ENCODE measurements at regions not wholly inside any gene's neighbourhood (a gene's known extent, or its start where the extent isn't known, plus 50 kb on each side); places are given as distances from the start of the nearest gene placed in this dataset.

GRCh38 chr21:16156841-16157489, 427.2 kb downstream of the USP25 start:
- no peaks in the 10 kb centered on the region for H3K9me3 Mint-ChIP-seq
- no peaks in the 10 kb centered on the region for H3K4me1 Mint-ChIP-seq
- H3K4me3 Mint-ChIP-seq = no peak overlapping the region
- no peaks in the 10 kb centered on the region for H3K27me3 Mint-ChIP-seq
- H3K27ac Mint-ChIP-seq = no peak overlapping the region
- no peaks in the 10 kb centered on the region for H3K36me3 Mint-ChIP-seq

- Mint-ChIP-seq H3K9me3 (no peaks in the 10 kb centered on the region), H3K4me3 (no peak overlapping the region), H3K4me1 (no peaks in the 10 kb centered on the region), H3K27ac (no peak overlapping the region), H3K27me3 (no peaks in the 10 kb centered on the region), H3K36me3 (no peaks in the 10 kb centered on the region)
Observed at GRCh38 chr21:16159213-16159970, 429.6 kb downstream of the USP25 start.

GRCh38 chr21:16159971-16160350, 430.2 kb downstream of the USP25 start:
- no peaks in the 10 kb centered on the region for H3K36me3 Mint-ChIP-seq
- H3K4me3 Mint-ChIP-seq = no peak overlapping the region
- H3K27ac Mint-ChIP-seq = no peak overlapping the region
- no peaks in the 10 kb centered on the region for H3K4me1 Mint-ChIP-seq
- H3K27me3 Mint-ChIP-seq = no peaks in the 10 kb centered on the region
- H3K9me3 Mint-ChIP-seq = no peaks in the 10 kb centered on the region

- Mint-ChIP-seq H3K9me3 (no peaks in the 10 kb centered on the region), H3K27me3 (no peaks in the 10 kb centered on the region), H3K27ac (no peak overlapping the region), H3K4me1 (no peaks in the 10 kb centered on the region), H3K4me3 (no peak overlapping the region), H3K36me3 (no peaks in the 10 kb centered on the region)
Observed at GRCh38 chr21:16162953-16163352, 433.2 kb downstream of the USP25 start.

GRCh38 chr21:16169102-16169511, 439.3 kb downstream of the USP25 start:
- Mint-ChIP-seq H3K27ac (no peak overlapping the region), H3K4me1 (no peaks in the 10 kb centered on the region), H3K36me3 (no peaks in the 10 kb centered on the region), H3K27me3 (no peaks in the 10 kb centered on the region), H3K4me3 (no peak overlapping the region), H3K9me3 (no peaks in the 10 kb centered on the region)

GRCh38 chr21:16169779-16170178, 440.0 kb downstream of the USP25 start:
- no peak overlapping the region for H3K27ac Mint-ChIP-seq
- H3K4me3 Mint-ChIP-seq = no peak overlapping the region
- H3K9me3 Mint-ChIP-seq = no peaks in the 10 kb centered on the region
- no peaks in the 10 kb centered on the region for H3K36me3 Mint-ChIP-seq
- H3K4me1 Mint-ChIP-seq = no peaks in the 10 kb centered on the region
- H3K27me3 Mint-ChIP-seq = no peaks in the 10 kb centered on the region

- H3K4me1 Mint-ChIP-seq = no peaks in the 10 kb centered on the region
- H3K4me3 Mint-ChIP-seq = no peak overlapping the region
- H3K9me3 Mint-ChIP-seq = no peaks in the 10 kb centered on the region
- H3K27me3 Mint-ChIP-seq = no peaks in the 10 kb centered on the region
- H3K27ac Mint-ChIP-seq = no peak overlapping the region
- no peaks in the 10 kb centered on the region for H3K36me3 Mint-ChIP-seq
Observed at GRCh38 chr21:16176570-16176969, 446.8 kb downstream of the USP25 start.

- H3K27ac Mint-ChIP-seq = no peak overlapping the region
- no peaks in the 10 kb centered on the region for H3K4me1 Mint-ChIP-seq
- no peaks in the 10 kb centered on the region for H3K36me3 Mint-ChIP-seq
- no peak overlapping the region for H3K4me3 Mint-ChIP-seq
- no peaks in the 10 kb centered on the region for H3K9me3 Mint-ChIP-seq
- no peaks in the 10 kb centered on the region for H3K27me3 Mint-ChIP-seq
Observed at GRCh38 chr21:16177532-16177931, 447.8 kb downstream of the USP25 start.

- Mint-ChIP-seq H3K27me3 (no peaks in the 10 kb centered on the region), H3K9me3 (no peaks in the 10 kb centered on the region), H3K36me3 (no peaks in the 10 kb centered on the region), H3K4me3 (no peak overlapping the region), H3K27ac (no peak overlapping the region), H3K4me1 (no peaks in the 10 kb centered on the region)
Observed at GRCh38 chr21:16179773-16180172, 450.0 kb downstream of the USP25 start.

GRCh38 chr21:16180614-16181013, 450.8 kb downstream of the USP25 start:
- Mint-ChIP-seq H3K27me3 (no peaks in the 10 kb centered on the region), H3K36me3 (no peaks in the 10 kb centered on the region), H3K9me3 (no peaks in the 10 kb centered on the region), H3K4me3 (no peak overlapping the region), H3K27ac (no peak overlapping the region), H3K4me1 (no peaks in the 10 kb centered on the region)

GRCh38 chr21:16181018-16181417, 451.2 kb downstream of the USP25 start:
- Mint-ChIP-seq H3K4me3 (no peak overlapping the region), H3K4me1 (no peaks in the 10 kb centered on the region), H3K36me3 (no peaks in the 10 kb centered on the region), H3K27ac (no peak overlapping the region), H3K9me3 (no peaks in the 10 kb centered on the region), H3K27me3 (no peaks in the 10 kb centered on the region)

- H3K27me3 Mint-ChIP-seq = no peaks in the 10 kb centered on the region
- no peaks in the 10 kb centered on the region for H3K4me1 Mint-ChIP-seq
Observed at GRCh38 chr21:16185766-16186165, 456.0 kb downstream of the USP25 start.

GRCh38 chr21:16186742-16187141, 457.0 kb downstream of the USP25 start:
- no peak overlapping the region for H3K27ac Mint-ChIP-seq
- no peaks in the 10 kb centered on the region for H3K36me3 Mint-ChIP-seq
- no peaks in the 10 kb centered on the region for H3K27me3 Mint-ChIP-seq
- no peaks in the 10 kb centered on the region for H3K9me3 Mint-ChIP-seq
- H3K4me3 Mint-ChIP-seq = no peak overlapping the region
- no peaks in the 10 kb centered on the region for H3K4me1 Mint-ChIP-seq

More at GRCh38 chr21:16185766-16186165, 456.0 kb downstream of the USP25 start:
- Mint-ChIP-seq H3K9me3 (no peaks in the 10 kb centered on the region), H3K27ac (no peak overlapping the region), H3K4me3 (no peak overlapping the region), H3K36me3 (no peaks in the 10 kb centered on the region)

GRCh38 chr21:16187603-16188301, 458.0 kb downstream of the USP25 start:
- H3K36me3 Mint-ChIP-seq = no peaks in the 10 kb centered on the region

GRCh38 chr21:16192902-16193301, 463.1 kb downstream of the USP25 start:
- H3K4me1 Mint-ChIP-seq = peaks cover 6% of the 10 kb centered on the region
- H3K27ac Mint-ChIP-seq = no peak overlapping the region
- no peak overlapping the region for H3K4me3 Mint-ChIP-seq
- peaks cover 2% of the 10 kb centered on the region for H3K27me3 Mint-ChIP-seq
- H3K36me3 Mint-ChIP-seq = no peaks in the 10 kb centered on the region
- no peaks in the 10 kb centered on the region for H3K9me3 Mint-ChIP-seq

More at GRCh38 chr21:16187603-16188301, 458.0 kb downstream of the USP25 start:
- Mint-ChIP-seq H3K4me3 (no peak overlapping the region), H3K27me3 (no peaks in the 10 kb centered on the region), H3K27ac (no peak overlapping the region), H3K9me3 (no peaks in the 10 kb centered on the region), H3K4me1 (no peaks in the 10 kb centered on the region)

- Mint-ChIP-seq H3K36me3 (no peaks in the 10 kb centered on the region), H3K27ac (no peak overlapping the region), H3K9me3 (no peaks in the 10 kb centered on the region), H3K4me1 (peaks cover 6% of the 10 kb centered on the region), H3K4me3 (no peak overlapping the region), H3K27me3 (peaks cover 2% of the 10 kb centered on the region)
Observed at GRCh38 chr21:16193496-16194094, 463.8 kb downstream of the USP25 start.

Data from activated naive CD4-positive, alpha-beta T cell treated with anti-CD3 and anti-CD28 coated beads, Interleukin-2, amount 50 U/mL, for 24 hours (primary cell).